GM12875 (cell line): ENCODE measurements at regions not wholly inside any gene's neighbourhood (a gene's known extent, or its start where the extent isn't known, plus 50 kb on each side); places are given as distances from the start of the nearest gene placed in this dataset.

Experiments used
- H3K4me3 ChIP-seq: one replicate; pipeline ENCODE4 v1.5.1; 2011; ENCODE audit warnings: low read depth, low read length, control low read depth
- CTCF ChIP-seq: IDR thresholded peaks from 2 replicates; pipeline ENCODE4 v1.5.1; 2011; ENCODE audit warnings: low read depth, mild to moderate bottlenecking, control low read depth, inconsistent platforms, low read length, moderate library complexity, borderline replicate concordance; ENCODE audit not compliant: insufficient read depth

GRCh38 chr13:29948791-29949190, 98.4 kb upstream of the UBL3 start:
- no peak for TF ChIP-seq CTCF
- H3K4me3 ChIP-seq = no peak overlapping the region

GRCh38 chr13:29948244-29948643, 97.8 kb upstream of the UBL3 start:
- H3K4me3 ChIP-seq = no peak overlapping the region
- TF ChIP-seq CTCF = no peak

- TF ChIP-seq CTCF = no peak
- H3K4me3 ChIP-seq = no peak overlapping the region
These were observed 97.4 kb upstream of the UBL3 start for GRCh38 chr13:29947839-29948238.

GRCh38 chr13:29946093-29946492, 95.7 kb upstream of the UBL3 start:
- no peak overlapping the region for H3K4me3 ChIP-seq
- TF ChIP-seq CTCF = no peak

- no peak for TF ChIP-seq CTCF
- H3K4me3 ChIP-seq = no peak overlapping the region
These were observed 93.3 kb upstream of the UBL3 start for GRCh38 chr13:29943686-29944085.

- TF ChIP-seq CTCF = no peak
- no peak overlapping the region for H3K4me3 ChIP-seq
These were observed 92.9 kb upstream of the UBL3 start for GRCh38 chr13:29943273-29943672.

GRCh38 chr13:29940715-29941114, 90.3 kb upstream of the UBL3 start:
- no peak for TF ChIP-seq CTCF
- no peak overlapping the region for H3K4me3 ChIP-seq
